Thyroid gland (tissue), 4 donors: ENCODE measurements at regions not wholly inside any gene's neighbourhood (a gene's known extent, or its start where the extent isn't known, plus 50 kb on each side); places are given as distances from the start of the nearest gene placed in this dataset.
"Not testable (repeated sequence)": the region's sequence is repeated elsewhere in the genome, so short reads cannot be mapped to it uniquely, and the experiment has no call there.

Source experiments
- CTCF ChIP-seq, 6 experiments: fragments of 200-600 bp in 3 of 6; fragments of 450-650 bp in 3 of 6; sonication (generic) in 3 of 6; IDR thresholded peaks; one replicate each; pipeline ENCODE4 v1.5.1; 2016 to 2019; ENCODE audit warnings: antibody characterized with exemption in 6 of 6, mild to moderate bottlenecking in 2 of 6, inconsistent platforms in 1 of 6, moderate library complexity in 1 of 6
- POLR2A ChIP-seq, 2 donors: fragments of 450-650 bp; IDR thresholded peaks; one replicate each; pipeline ENCODE4 v1.6.1; 2017; ENCODE audit warnings: antibody characterized with exemption in 2 of 2, mild to moderate bottlenecking in 2 of 2, moderate library complexity in 1 of 2

- TF ChIP-seq CTCF, POLR2A (IDR thresholded peaks at IDR 0.05): not testable (repeated sequence)
Observed at GRCh38 chr9:64560833-64561232, 724.2 kb downstream of the FOXD4L5 start.
